HepG2 (cell line): ENCODE measurements at regions not wholly inside any gene's neighbourhood (a gene's known extent, or its start where the extent isn't known, plus 50 kb on each side); places are given as distances from the start of the nearest gene placed in this dataset.

Experiments used
- ATAC-seq: fragments of 200-7000 bp; cut with Tn5 transposase; 3 replicates; pipeline ENCODE4 v1.9.1; 2020; ENCODE audit warnings: mild to moderate bottlenecking, moderate library complexity
- BruUV-seq: library from RNA; stranded (reverse); fragments of 400-500 nt; replicated peaks from 2 replicates; lab custom pipeline; 2021; lab: Mats Ljungman, UMichigan
- CTCF ChIA-PET: fragments of 300-600 bp; formaldehyde crosslinking; extraction: SDS; loops from one replicate; lab custom pipeline; 2021; ENCODE audit warnings: low total read pairs, inconsistent platforms, low intra/inter-chr PET ratio; lab: Yijun Ruan, JAX
- POLR2A ChIA-PET: fragments of 350-600 bp; sonication (Branson Sonifier 250); formaldehyde crosslinking; loops from one replicate; lab custom pipeline; 2020; ENCODE audit warnings: antibody characterized with exemption, inconsistent platforms; lab: Yijun Ruan, JAX
- DNase-seq: peaks from one replicate; pipeline ENCODE4 v3.0.0-alpha.2; 2015; ENCODE audit warnings: low spot score
- FAIRE-seq: peaks from 3 replicates; lab custom pipeline; 2011; peaks lifted over from hg19 to GRCh38; lab: Jason Lieb, UNC
- H2AFZ ChIP-seq: one replicate; pipeline ENCODE4 v1.6.1; 2011; ENCODE audit warnings: low read length, inconsistent platforms
- H3K27ac ChIP-seq: fragments of 300-600 bp; 3 replicates; pipeline ENCODE4 v1.8.0; 2011; ENCODE audit warnings: mixed run types, mild to moderate bottlenecking, mixed read lengths, low read length, inconsistent platforms; ENCODE audit not compliant: insufficient read depth; ENCODE audit errors: extremely low read length
- H3K27me3 ChIP-seq, 2 experiments: fragments of 200-600 bp in 1 of 2; 2 replicates in 1 of 2; 3 replicates in 1 of 2; pipeline versions ENCODE4 v1.6.0 to v1.8.0; 2011; ENCODE audit warnings: low read length in 2 of 2, mild to moderate bottlenecking in 2 of 2, moderate library complexity in 2 of 2, inconsistent platforms in 1 of 2; ENCODE audit not compliant: insufficient read depth in 2 of 2, control insufficient read depth in 1 of 2
- H3K36me3 ChIP-seq, 2 experiments: fragments of 200-600 bp in 1 of 2; replicated peaks in 1 of 2; 2 replicates in 1 of 2; 3 replicates in 1 of 2; pipeline versions ENCODE4 v1.5.1 to v1.8.0; 2011; ENCODE audit warnings: low read length in 2 of 2, inconsistent platforms in 1 of 2; ENCODE audit not compliant: insufficient read depth in 2 of 2, control insufficient read depth in 1 of 2
- H3K4me1 ChIP-seq: 2 replicates; pipeline ENCODE4 v1.5.1; 2012; ENCODE audit warnings: low read length, inconsistent platforms; ENCODE audit not compliant: insufficient read depth
- H3K4me2 ChIP-seq: 2 replicates; pipeline ENCODE4 v1.6.0; 2011; ENCODE audit warnings: low read depth, low read length, inconsistent platforms
- H3K4me3 ChIP-seq, 3 experiments: fragments of 200-600 bp in 1 of 3; sonication (generic), shearing (Covaris generic) in 1 of 3; replicated peaks in 1 of 3; 2 replicates each; pipeline ENCODE4 v1.5.1; 2011 to 2016; ENCODE audit warnings: low read length in 3 of 3, inconsistent platforms in 2 of 3, low read depth in 2 of 3, mild to moderate bottlenecking in 2 of 3, control low read depth in 1 of 3, mixed read lengths in 1 of 3; ENCODE audit not compliant: insufficient read depth in 1 of 3
- H3K79me2 ChIP-seq: one replicate; pipeline ENCODE4 v1.6.1; 2011; ENCODE audit warnings: low read length, inconsistent platforms; ENCODE audit not compliant: insufficient read depth
- H3K9ac ChIP-seq: 2 replicates; pipeline ENCODE4 v1.6.0; 2011; ENCODE audit warnings: mild to moderate bottlenecking, low read depth, low read length, inconsistent platforms; ENCODE audit not compliant: insufficient read depth
- H3K9me3 ChIP-seq: 2 replicates; pipeline ENCODE4 v1.5.1; 2012; ENCODE audit warnings: mild to moderate bottlenecking, low read length
- H4K20me1 ChIP-seq: 2 replicates; pipeline ENCODE4 v1.6.0; 2011; ENCODE audit warnings: inconsistent platforms, mild to moderate bottlenecking, low read length, moderate library complexity; ENCODE audit not compliant: insufficient read depth
- CREB1 ChIP-seq, 2 experiments: fragments of 450-650 bp in 1 of 2; IDR thresholded peaks; 2 replicates each; pipeline ENCODE4 v1.6.1; 2016 to 2017; ENCODE audit warnings: control low read depth in 1 of 2, mild to moderate bottlenecking in 1 of 2, missing compliant biosample characterization in 1 of 2, missing genetic modification characterization in 1 of 2
- MLLT10 ChIP-seq: sonication (generic); formaldehyde crosslinking; IDR thresholded peaks from 2 replicates; pipeline ENCODE4 v1.4.0; 2020; ENCODE audit warnings: missing genetic modification reagents
- NR2C2 ChIP-seq: sonication (generic); formaldehyde crosslinking; IDR thresholded peaks from 2 replicates; pipeline ENCODE4 v1.4.0; 2020; ENCODE audit warnings: missing genetic modification reagents, mild to moderate bottlenecking, moderate library complexity, borderline replicate concordance
- PCBP2 ChIP-seq: fragments of 200-400 bp; formaldehyde crosslinking; optimal IDR thresholded peaks from 2 replicates; pipeline ENCODE3; 2018; ENCODE audit warnings: low read length, low read depth; ENCODE audit not compliant: poor library complexity, severe bottlenecking
- ZNF468 ChIP-seq: sonication (generic); formaldehyde crosslinking; IDR thresholded peaks from 2 replicates; pipeline ENCODE4 v1.8.0; 2022; ENCODE audit warnings: mild to moderate bottlenecking, moderate library complexity, missing genetic modification reagents
- WGBS: methylation state at CpG from one replicate; pipeline ENCODE4 v1.1.6; 2017; ENCODE audit warnings: low lambda C conversion rate; 5-methylcytosine and 5-hydroxymethylcytosine counted together
- in situ Hi-C: cut with HindIII; loops from 2 replicates; pipeline ENCODE4 v1.10.0; 2017; ENCODE audit warnings: low pct_unique_long_range_greater_than_20kb; ENCODE audit not compliant: extremely low pct_ligation_motif_present
- intact Hi-C: fragments of 100-400 bp; cut with micrococcal nuclease; formaldehyde crosslinking; loops from one replicate; pipeline ENCODE4 v1.10.0; 2022; ENCODE audit not compliant: unreplicated experiment

- Histone ChIP-seq H3K4me1 (peaks cover 15% of the 10 kb centered on the region), H3K4me3 (no peak overlapping the region), H3K79me2 (no peaks in the 10 kb centered on the region), H2AFZ (no peak overlapping the region), H3K4me2 (no peak overlapping the region), H3K9me3 (no peaks in the 10 kb centered on the region), H3K27me3 (no peaks in the 10 kb centered on the region), H3K27ac (no peak overlapping the region), H3K36me3 (no peaks in the 10 kb centered on the region), H3K9ac (no peak overlapping the region), H4K20me1 (no peaks in the 10 kb centered on the region)
- in situ Hi-C loops (no loop called here), intact Hi-C loops (no loop called here)
- ChIA-PET CTCF (no interaction called here), POLR2A (no interaction called here)
- no TSS peak for BruUV-seq
- DNase-seq (no peak), ATAC-seq (no peak), FAIRE-seq (no peak)
- TF ChIP-seq PCBP2 = no peak
- 44% methylated on average over 8 of the region's 8 CpGs for WGBS
Measured at GRCh38 chr20:57112448-57112847, 154.0 kb downstream of the BMP7 start.

DNA sequence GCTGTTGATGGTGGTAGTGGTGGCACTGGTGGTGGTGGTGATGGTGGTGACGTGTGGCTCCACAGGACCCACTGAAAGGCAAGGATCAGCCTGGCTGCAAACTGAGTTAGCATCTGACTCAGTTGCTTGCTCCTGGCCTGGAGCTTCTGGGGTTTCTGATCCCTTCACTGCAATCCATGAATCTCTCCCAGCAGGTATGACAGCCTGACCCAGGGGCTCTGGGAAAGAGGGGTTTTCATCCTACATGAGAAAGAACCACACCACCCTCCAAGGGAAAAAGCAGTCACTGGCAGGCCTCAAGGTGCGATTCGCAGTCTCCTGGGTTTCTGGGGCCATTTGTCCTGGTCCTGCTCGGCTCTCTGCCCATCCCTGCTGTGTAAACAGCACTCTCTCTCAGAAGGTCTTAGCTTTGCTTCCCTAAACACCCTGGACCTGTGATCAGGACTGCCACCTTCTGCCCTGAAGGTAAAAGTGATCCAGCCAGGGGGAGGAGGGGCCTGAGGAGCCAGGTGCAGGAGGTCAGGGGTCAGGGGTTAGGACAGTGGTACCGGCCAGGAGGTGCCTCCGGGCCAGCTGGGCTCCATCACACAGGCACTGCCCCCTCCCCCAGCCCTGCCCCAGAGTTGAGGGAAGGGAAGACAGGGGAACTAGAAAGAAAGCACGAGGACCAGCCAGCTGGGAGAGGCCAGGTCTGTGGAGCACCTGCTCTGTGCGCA is 152.0 kb downstream of the BMP7 start:
- H3K4me3 ChIP-seq = no peak overlapping the region
- BruUV-seq = no TSS peak
- no peaks in the 10 kb centered on the region for H3K36me3 ChIP-seq
- no peak overlapping the region for H2AFZ ChIP-seq
- H3K79me2 ChIP-seq = no peaks in the 10 kb centered on the region
- H3K4me2 ChIP-seq = no peak overlapping the region
- FAIRE-seq (no peak), DNase-seq (no peak), ATAC-seq (no peak)
- ChIA-PET CTCF (no interaction called here), POLR2A (no interaction called here)
- H3K9me3 ChIP-seq = no peaks in the 10 kb centered on the region
- WGBS = 5% methylated on average over 8 of the region's 8 CpGs
- H4K20me1 ChIP-seq = no peaks in the 10 kb centered on the region
- no peak overlapping the region for H3K27ac ChIP-seq
- TF ChIP-seq CREB1 (IDR thresholded peaks at IDR 0.05) (peak; percentile 44; the same call in 1 of the 2 replicates), CREB1 (CRISPR knock-in tag; IDR thresholded peaks at IDR 0.05) (no peak), ZNF468 (CRISPR knock-in tag) (no peak), NR2C2 (CRISPR knock-in tag) (peak; percentile 48; the same call in 1 of the 2 replicates), MLLT10 (no peak)
- H3K27me3 ChIP-seq = no peaks in the 10 kb centered on the region
- H3K4me1 ChIP-seq = peaks cover 4% of the 10 kb centered on the region
- in situ Hi-C loops = no loop called here
- intact Hi-C loops = no loop called here
- H3K9ac ChIP-seq = no peak overlapping the region
